ENCODE measurements at regions not wholly inside any gene's neighbourhood (a gene's known extent, or its start where the extent isn't known, plus 50 kb on each side); places are given as distances from the start of the nearest gene placed in this dataset.

- H3K4me2 ChIP-seq (ENCODE audit: insufficient read depth, low read length), result no peak overlapping the region
- no peak overlapping the region for H3K4me3 ChIP-seq
- POLR2A ChIA-PET, result no interaction called here
- H3K9ac ChIP-seq (ENCODE audit: insufficient read depth in 1 of 2, low read depth in 2 of 2, low read length in 2 of 2), result no peak overlapping the region
- no peak overlapping the region for H2AFZ ChIP-seq (ENCODE audit: low read depth, low read length)
- no peaks in the 10 kb centered on the region for H3K9me3 ChIP-seq (replicated peaks; ENCODE audit: control insufficient read depth, insufficient read depth, low read depth, low read length)
- H3K79me2 ChIP-seq (ENCODE audit: control insufficient read depth, insufficient read depth, low read length), result no peaks in the 10 kb centered on the region
- no peak for FAIRE-seq
- H3K36me3 ChIP-seq (ENCODE audit: control insufficient read depth, insufficient read depth, low read length), result no peaks in the 10 kb centered on the region
- intact Hi-C loops (cut with micrococcal nuclease) (no loop called here), in situ Hi-C loops (cut with MboI) (no loop called here)
- no peaks in the 10 kb centered on the region for H3K9me1 ChIP-seq (ENCODE audit: control insufficient read depth, insufficient read depth, low read length)
- no peaks in the 10 kb centered on the region for H4K20me1 ChIP-seq (replicated peaks; ENCODE audit: control insufficient read depth, insufficient read depth, low read length)
- peaks cover 0 to 2% of the 10 kb centered on the region in 2 experiments; a peak in 1 of 5 replicates for H3K27me3 ChIP-seq (ENCODE audit: control insufficient read depth in 2 of 2, insufficient read depth in 2 of 2, low read length in 2 of 2)
- no TSS peak for BruUV-seq (replicated peaks)
- no peaks in the 10 kb centered on the region; a peak in 1 of 5 replicates for H3K4me1 ChIP-seq (replicated peaks in 1 of 2; ENCODE audit: control insufficient read depth in 2 of 2, insufficient read depth in 2 of 2, low read length in 2 of 2)
- CTCF ChIA-PET (ENCODE audit: low intra/inter-chr PET ratio), result no interaction called here
- no peak for ATAC-seq
- no peak for DNase-seq (ENCODE audit: extremely low read depth in 1 of 4, low spot score in 3 of 4)
- H3K27ac ChIP-seq (ENCODE audit: extremely low read depth, low read depth, low read length), result no peak overlapping the region
- TF ChIP-seq CEBPB (tag; IDR thresholded peaks at IDR 0.05) (peak; percentile 16; the same call in 1 of the 2 replicates), ZNF445 (CRISPR knock-in tag; IDR thresholded peaks at IDR 0.05; ENCODE audit: low read depth) (no peak), ARHGAP35 (IDR thresholded peaks at IDR 0.05; ENCODE audit: partially characterized antibody) (no peak), HNRNPL (IDR thresholded peaks at IDR 0.05; ENCODE audit: low read depth, low read length) (no peak), ZSCAN32 (CRISPR knock-in tag; IDR thresholded peaks at IDR 0.05) (no peak)
- 7% methylated on average over 2 of the region's 2 CpGs for WGBS (ENCODE audit: insufficient coverage, low coverage, missing lambda C conversion rate)
Measured at GRCh38 chr13:40398065-40398464, 268.4 kb downstream of the FOXO1 start.

- H3K4me2 ChIP-seq (ENCODE audit: insufficient read depth, low read length), result no peak overlapping the region
- H4K20me1 ChIP-seq (replicated peaks; ENCODE audit: control insufficient read depth, insufficient read depth, low read length), result no peaks in the 10 kb centered on the region
- FAIRE-seq, result no peak
- no peaks in the 10 kb centered on the region for H3K9me3 ChIP-seq (replicated peaks; ENCODE audit: control insufficient read depth, insufficient read depth, low read depth, low read length)
- no peak overlapping the region for H3K4me3 ChIP-seq
- WGBS (ENCODE audit: insufficient coverage, low coverage, missing lambda C conversion rate), result 0% methylated on average over 2 of the region's 3 CpGs
- no peak for DNase-seq (ENCODE audit: extremely low read depth in 1 of 4, low spot score in 3 of 4)
- no peaks in the 10 kb centered on the region; a peak in 1 of 5 replicates for H3K4me1 ChIP-seq (replicated peaks in 1 of 2; ENCODE audit: control insufficient read depth in 2 of 2, insufficient read depth in 2 of 2, low read length in 2 of 2)
- H3K79me2 ChIP-seq (ENCODE audit: control insufficient read depth, insufficient read depth, low read length), result no peaks in the 10 kb centered on the region
- H3K9ac ChIP-seq (ENCODE audit: insufficient read depth in 1 of 2, low read depth in 2 of 2, low read length in 2 of 2), result no peak overlapping the region
- H3K36me3 ChIP-seq (ENCODE audit: control insufficient read depth, insufficient read depth, low read length), result no peaks in the 10 kb centered on the region
- no peak overlapping the region for H2AFZ ChIP-seq (ENCODE audit: low read depth, low read length)
- H3K9me1 ChIP-seq (ENCODE audit: control insufficient read depth, insufficient read depth, low read length), result no peaks in the 10 kb centered on the region
- CTCF ChIA-PET (ENCODE audit: low intra/inter-chr PET ratio), result no interaction called here
- ATAC-seq, result no peak
- POLR2A ChIA-PET, result no interaction called here
- intact Hi-C loops (cut with micrococcal nuclease) (no loop called here), in situ Hi-C loops (cut with MboI) (no loop called here)
- H3K27ac ChIP-seq (ENCODE audit: extremely low read depth, low read depth, low read length), result no peak overlapping the region
- no TSS peak for BruUV-seq (replicated peaks)
- peaks cover 0 to 15% of the 10 kb centered on the region in 2 experiments; a peak in 2 of 5 replicates for H3K27me3 ChIP-seq (ENCODE audit: control insufficient read depth in 2 of 2, insufficient read depth in 2 of 2, low read length in 2 of 2)
- TF ChIP-seq ELK1 (CRISPR knock-in tag; IDR thresholded peaks at IDR 0.05) (no peak), CTCF (IDR thresholded peaks at IDR 0.05 in 2 of 3, conservative IDR thresholded peaks at IDR 0.05 in 1 of 3; ENCODE audit: insufficient read depth in 2 of 3, low read depth in 1 of 3, low read length in 3 of 3) (no peak), SLC30A9 (CRISPR knock-in tag; IDR thresholded peaks at IDR 0.05) (no peak), KAT2B (IDR thresholded peaks at IDR 0.05; ENCODE audit: low read depth, low read length) (no peak), TFE3 (CRISPR knock-in tag; IDR thresholded peaks at IDR 0.05) (no peak), FOXM1 (IDR thresholded peaks at IDR 0.05; ENCODE audit: low read depth) (no peak), FOXM1 (CRISPR knock-in tag; IDR thresholded peaks at IDR 0.05; ENCODE audit: low read depth) (no peak), HNRNPK (IDR thresholded peaks at IDR 0.05; ENCODE audit: low read depth, low read length, poor library complexity, severe bottlenecking) (no peak)
Measured at GRCh38 chr13:40399756-40400155, 266.7 kb downstream of the FOXO1 start.
